Stimulated activated CD4-positive, alpha-beta T cell treated with anti-CD3 and anti-CD28 coated beads, Interleukin-12 subunit alpha, Interleukin-12 subunit beta, amount 100 ng/mL, for 24 hours (primary cell): ENCODE measurements at regions not wholly inside any gene's neighbourhood (a gene's known extent, or its start where the extent isn't known, plus 50 kb on each side); places are given as distances from the start of the nearest gene placed in this dataset.
A peak's percentile ranks its signal among the peaks of the same experiment; 100 is the strongest.

Experiments
- DNase-seq, 2 experiments: peaks; one replicate each; pipeline ENCODE4 v3.0.0-alpha.2; 2020; ENCODE audit warnings: low read depth in 2 of 2

DNA sequence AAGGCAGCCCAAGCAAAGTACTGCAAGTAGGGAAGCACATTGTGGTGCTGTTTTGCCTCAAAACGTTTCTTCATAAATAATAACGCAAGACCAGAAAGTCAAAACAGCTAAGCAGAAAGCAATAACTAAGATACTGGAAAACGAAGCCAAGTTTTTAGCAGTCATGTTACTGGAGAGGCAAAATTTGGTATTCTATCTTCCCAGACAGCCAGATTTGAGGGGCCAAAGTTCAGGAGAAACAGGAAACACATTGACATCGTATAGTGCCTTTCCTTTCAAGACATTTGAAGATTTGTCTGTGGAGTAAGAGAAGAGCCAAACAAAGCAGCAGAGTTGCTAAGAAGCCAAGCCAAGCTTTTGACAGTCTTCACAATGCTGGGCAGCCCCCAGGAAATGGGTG lies 843.6 kb upstream of the NECTIN3 start:
- no peak for DNase-seq

DNA sequence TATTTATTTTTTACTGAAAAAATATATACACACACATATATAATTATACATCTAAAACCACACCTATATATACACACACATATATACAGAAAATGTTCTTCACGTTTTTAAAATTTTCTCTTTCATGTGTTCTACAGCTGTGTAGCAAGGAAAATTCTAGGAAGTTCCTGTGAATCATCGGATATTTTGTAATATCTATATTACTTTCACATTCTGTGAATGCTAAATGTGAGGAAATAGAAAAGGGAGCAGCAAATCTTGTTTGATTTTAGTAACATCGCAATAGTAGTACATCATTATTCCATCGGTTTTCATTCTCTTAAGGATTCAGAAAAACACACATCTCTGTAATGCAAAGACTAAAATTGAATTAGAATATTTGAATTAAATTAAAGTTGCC lies 836.8 kb upstream of the NECTIN3 start:
- no peak for DNase-seq

DNA sequence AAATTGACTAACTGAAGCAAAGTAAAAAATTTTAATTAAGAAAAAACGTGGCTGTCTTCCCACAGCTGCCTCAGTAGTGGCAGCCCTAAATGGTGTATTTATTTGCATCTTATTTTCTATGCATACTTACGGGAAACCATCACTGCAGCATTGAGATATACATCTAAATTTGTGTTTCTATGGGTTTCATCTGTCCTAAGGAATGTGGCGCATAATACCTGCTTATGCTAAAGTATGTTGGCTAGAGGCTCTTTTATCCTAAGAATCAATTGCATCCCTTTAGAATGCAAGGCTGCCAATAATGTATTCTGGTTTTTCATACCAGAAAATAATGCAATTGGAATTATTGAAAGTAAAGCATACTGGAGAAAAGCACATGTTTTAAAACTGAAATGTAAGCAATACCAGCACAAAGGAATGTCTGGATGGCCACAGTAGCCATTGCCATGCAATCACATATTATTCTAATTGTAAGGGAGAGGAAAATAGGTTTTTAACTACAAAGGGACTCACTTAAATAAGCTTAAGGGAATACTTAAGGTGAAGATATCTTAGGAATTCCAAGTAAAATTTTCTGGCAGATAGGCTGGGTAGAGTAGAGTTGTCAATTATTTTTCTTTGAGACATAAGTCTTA lies 834.5 kb upstream of the NECTIN3 start:
- DNase-seq, result no peak

- no peak for DNase-seq
These were observed 828.5 kb upstream of the NECTIN3 start for GRCh38 chr3:110243081-110243480.

GRCh38 chr3:110246796-110247376 lies 824.7 kb upstream of the NECTIN3 start:
- no peak for DNase-seq

- DNase-seq, result no peak
These were observed 823.0 kb upstream of the NECTIN3 start for GRCh38 chr3:110248666-110249065.

DNA sequence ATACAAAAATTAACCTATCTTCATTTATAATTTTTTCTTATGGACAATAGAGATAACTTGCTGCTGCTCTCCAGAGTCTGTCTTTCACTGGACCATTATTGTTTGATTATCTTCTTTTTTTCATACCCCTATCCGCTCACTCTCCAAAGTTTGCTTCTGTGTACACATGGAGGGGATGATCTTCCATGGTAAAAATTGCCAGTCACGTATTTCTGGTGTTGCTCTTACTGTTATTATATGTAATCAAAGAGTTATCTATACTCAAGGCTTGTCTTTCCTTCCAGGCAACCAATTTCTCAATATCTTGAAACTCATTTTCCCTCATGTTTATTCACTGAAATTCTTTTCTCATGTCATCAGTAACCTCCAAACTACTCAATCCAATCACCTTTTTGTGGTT lies 817.8 kb upstream of the NECTIN3 start:
- no peak for DNase-seq

DNA sequence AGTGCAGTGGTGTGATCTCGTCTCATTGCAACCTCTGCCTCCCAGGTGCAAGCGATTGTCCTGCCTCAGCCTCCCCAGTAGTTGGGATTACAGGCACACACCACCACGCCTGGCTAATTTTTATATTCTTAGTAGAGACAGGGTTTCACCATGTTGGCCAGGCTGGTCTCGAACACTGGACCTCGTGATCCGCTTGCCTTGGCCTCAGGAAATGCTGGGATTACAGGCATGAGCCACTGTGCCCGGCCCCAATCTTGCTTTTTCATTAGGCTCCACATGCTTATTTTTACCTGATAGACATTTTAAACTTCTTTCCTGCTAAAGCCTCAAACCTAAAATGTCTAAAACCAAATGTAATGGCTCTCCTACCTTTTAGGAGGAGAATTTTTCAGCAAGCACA lies 817.0 kb upstream of the NECTIN3 start:
- DNase-seq, result no peak

DNA sequence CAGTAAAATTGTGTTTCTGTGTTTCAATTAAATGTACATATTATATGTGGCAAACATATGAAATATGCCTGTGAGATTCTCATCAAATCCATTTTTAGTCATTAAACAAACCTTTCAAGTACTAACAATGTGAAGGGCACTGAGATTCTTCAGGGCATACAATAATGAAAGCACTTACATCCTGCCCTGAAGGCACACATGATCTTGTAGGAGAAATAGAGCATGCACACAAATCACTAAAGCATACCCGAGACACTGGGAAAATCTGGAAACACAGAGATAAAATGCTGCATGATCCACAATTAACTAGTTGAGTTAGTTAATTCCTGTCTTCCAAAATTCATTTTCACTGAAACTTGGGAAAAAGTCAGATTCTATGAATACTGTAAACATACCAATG lies 810.5 kb upstream of the NECTIN3 start:
- DNase-seq, result no peak

DNA sequence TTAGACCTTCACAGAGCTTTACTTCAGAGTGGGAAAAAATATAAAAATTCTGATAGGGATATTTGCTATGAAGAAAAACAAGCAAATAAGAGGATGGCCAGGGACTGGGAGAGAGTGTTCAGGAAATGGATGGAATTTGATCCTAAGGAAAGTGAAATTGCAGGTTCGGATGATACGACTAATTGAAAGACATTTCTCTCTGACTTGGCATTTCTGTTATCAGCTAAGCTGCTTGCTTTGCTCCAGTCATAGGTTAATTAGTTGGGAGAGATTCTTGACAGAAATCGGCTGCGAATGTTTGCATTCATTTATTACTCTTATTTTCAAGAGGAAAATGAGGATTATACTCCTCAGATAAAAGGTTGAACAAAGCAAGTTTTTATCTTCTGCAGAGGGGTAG lies 808.7 kb upstream of the NECTIN3 start:
- no peak for DNase-seq

GRCh38 chr3:110265302-110265701 lies 806.3 kb upstream of the NECTIN3 start:
- no peak for DNase-seq

DNA sequence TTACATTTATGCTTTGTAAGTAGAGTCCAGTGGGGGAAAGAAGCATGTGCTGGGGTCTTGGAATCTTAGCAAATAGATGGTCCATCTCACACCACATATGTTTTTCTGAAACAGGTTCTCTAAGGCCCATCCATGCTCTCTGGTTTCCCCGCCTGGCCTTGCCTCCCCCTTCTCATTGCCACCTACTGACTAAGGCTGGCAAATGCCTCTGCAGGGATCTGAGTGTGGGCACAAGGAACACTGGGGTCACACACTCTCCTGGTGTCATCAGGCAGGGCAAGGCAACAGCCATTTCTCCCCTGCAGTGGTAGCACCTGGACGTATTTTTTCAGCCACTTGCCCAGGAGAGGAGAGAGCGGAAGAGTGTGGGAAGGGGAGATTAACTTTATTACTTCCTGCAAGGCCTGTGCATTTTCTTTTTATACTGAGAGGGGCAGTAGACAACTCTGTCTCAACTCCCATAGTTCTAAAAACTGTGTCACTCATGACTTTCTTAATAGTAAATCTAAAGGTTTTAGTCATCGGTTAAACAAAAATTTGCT lies 804.2 kb upstream of the NECTIN3 start:
- no peak for DNase-seq

- DNase-seq, result no peak
These were observed 799.1 kb upstream of the NECTIN3 start for GRCh38 chr3:110272525-110272924.

GRCh38 chr3:110291886-110292501 lies 779.6 kb upstream of the NECTIN3 start:
- DNase-seq, result no peak

- DNase-seq, result no peak
These were observed 778.0 kb upstream of the NECTIN3 start for GRCh38 chr3:110293660-110294059.

DNA sequence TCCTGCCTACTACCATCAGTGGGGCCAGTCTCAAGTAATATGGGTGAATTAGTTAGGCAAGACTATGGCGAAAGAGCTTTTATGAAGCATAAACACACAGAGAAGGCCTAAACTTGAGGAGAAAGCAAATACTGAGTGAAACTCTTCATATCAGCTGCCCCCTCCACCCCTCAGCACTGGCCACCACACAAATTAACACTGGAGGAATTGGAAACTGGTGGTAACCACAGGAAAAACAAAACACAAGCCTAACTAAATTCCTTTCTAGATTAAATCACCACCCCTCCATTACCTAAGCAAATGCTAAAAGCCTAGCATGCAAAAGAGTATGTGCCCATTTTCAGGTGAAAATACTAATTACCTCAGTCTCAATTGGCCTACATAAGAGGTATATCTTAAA lies 774.7 kb upstream of the NECTIN3 start:
- DNase-seq, result no peak

DNA sequence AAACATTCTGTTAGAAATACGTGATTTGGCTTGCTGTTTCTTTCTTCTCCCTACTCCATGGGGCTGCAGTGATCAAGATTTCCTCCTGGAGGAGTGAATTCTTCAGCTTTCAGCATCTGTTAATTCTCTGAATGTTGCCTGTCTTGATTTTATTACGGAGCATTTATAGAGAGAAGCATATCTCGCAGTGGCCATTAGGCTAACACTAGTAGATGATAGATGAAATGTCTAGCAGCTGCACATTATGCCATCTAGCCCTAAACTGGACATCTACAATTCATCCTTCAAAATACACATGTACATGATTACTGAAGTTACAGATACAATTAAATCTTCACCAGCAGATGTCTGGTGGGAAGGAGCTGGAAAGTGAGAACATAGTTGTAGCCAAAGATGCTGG lies 769.8 kb upstream of the NECTIN3 start:
- no peak for DNase-seq

GRCh38 chr3:110307065-110307809 lies 764.4 kb upstream of the NECTIN3 start:
- no peak for DNase-seq

DNA sequence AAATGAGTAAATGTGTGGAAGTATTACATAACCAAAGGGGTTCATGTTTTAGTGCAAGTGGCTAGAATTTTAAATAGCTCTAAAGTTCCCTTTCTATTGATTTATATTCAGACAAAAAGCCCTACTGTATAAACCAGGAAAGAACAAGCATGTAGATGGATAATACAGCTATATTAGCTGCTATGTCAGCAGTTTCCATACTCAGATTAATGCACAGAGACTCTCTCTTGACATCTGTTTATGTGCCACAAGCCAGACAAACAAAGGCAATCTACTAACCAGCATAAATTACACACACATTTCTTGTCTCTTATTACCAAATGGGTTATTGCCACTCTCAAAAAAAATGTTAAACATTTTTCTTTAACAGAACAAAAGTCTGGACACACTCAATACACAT lies 760.1 kb upstream of the NECTIN3 start:
- DNase-seq, result no peak

DNA sequence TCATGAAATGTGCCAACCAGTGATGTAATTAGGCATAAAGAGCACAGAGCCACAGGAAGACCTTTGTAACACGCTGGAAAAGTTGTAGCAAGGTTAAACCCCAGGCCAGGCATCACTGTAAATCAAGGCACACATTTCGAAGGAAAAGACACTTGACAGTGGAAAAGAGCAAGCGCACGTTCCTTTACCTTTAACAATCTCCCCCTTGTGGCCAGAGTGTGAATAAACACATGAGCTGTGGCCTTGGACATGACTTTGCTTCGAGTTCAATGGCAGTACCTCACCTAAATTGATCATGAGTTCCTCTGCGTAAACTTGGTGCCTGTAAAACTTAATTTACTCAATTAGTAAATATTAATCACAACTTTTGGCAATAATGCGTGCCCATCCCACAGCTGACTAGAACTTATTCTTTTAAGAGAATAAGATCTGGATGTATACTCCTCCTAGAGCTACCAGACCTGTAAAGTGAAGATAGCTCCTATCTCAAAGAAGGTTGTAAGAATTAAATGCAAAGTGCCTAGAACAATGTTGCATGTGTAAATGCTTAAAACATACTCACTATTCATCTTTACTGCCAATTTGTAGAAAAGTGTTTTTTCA lies 757.0 kb upstream of the NECTIN3 start:
- DNase-seq, result peak; percentile 5 to 41

- DNase-seq, result no peak
These were observed 753.5 kb upstream of the NECTIN3 start for GRCh38 chr3:110318108-110318507.

DNA sequence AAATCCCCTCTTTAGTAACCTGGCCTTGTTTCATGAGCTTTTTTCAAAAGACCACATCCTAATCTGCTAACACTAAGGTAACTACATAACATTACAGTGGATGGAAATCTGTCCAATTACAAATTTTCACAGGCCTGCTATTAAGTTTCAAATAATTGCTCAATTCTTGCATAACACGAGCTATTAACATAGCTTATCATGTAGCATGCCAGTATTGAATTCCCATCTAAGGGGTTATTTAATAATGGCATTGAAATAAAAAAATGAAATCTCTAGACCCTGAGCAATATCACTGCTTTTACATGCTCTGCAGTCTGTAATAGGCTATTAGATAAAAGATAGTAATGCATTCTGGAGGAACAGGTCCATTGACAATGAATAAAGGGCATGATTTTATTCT lies 748.3 kb upstream of the NECTIN3 start:
- DNase-seq, result no peak
